GM12878 (cell line): ENCODE measurements at regions not wholly inside any gene's neighbourhood (a gene's known extent, or its start where the extent isn't known, plus 50 kb on each side); places are given as distances from the start of the nearest gene placed in this dataset.

Experiments used
- ATAC-seq: fragments of 200-7000 bp; cut with Tn5 transposase; 3 replicates; pipeline ENCODE4 v1.9.1; 2020; ENCODE audit warnings: mild to moderate bottlenecking, moderate library complexity
- BruUV-seq: library from RNA; stranded (reverse); fragments of 400-500 nt; replicated peaks from 2 replicates; lab custom pipeline; 2021; lab: Mats Ljungman, UMichigan
- CTCF ChIA-PET: fragments of 300-600 bp; sonication (Branson Sonifier 250); formaldehyde crosslinking; extraction: SDS; loops from one replicate; lab custom pipeline; 2021; ENCODE audit warnings: inconsistent platforms; lab: Yijun Ruan, JAX
- POLR2A ChIA-PET: fragments of 350-600 bp; formaldehyde crosslinking; extraction: SDS; loops from one replicate; lab custom pipeline; 2021; ENCODE audit warnings: inconsistent platforms; lab: Charles Lee
- RAD21 ChIA-PET: fragments of 300-600 bp; sonication (Branson Sonifier 250); formaldehyde crosslinking; loops from one replicate; lab custom pipeline; 2023; ENCODE audit warnings: antibody characterized with exemption; ENCODE audit not compliant: unreplicated experiment; lab: Charles Lee
- SMC1A ChIA-PET: fragments of 300-600 bp; sonication (Branson Sonifier 250); formaldehyde crosslinking; loops from one replicate; lab custom pipeline; 2023; ENCODE audit not compliant: unreplicated experiment, uncharacterized antibody; lab: Charles Lee
- DNase-seq: peaks from one replicate; pipeline ENCODE4 v3.0.0-alpha.2; 2011; ENCODE audit warnings: low read depth, low spot score
- FAIRE-seq: peaks from 3 replicates; lab custom pipeline; 2011; peaks lifted over from hg19 to GRCh38; lab: Jason Lieb, UNC
- H2AFZ ChIP-seq: 2 replicates; pipeline ENCODE4 v1.6.0; 2011; ENCODE audit warnings: low read depth, low read length, control low read depth; ENCODE audit not compliant: control insufficient read depth
- H3K27ac ChIP-seq: 2 replicates; pipeline ENCODE4 v1.5.1; 2011; ENCODE audit warnings: control low read depth; ENCODE audit not compliant: control insufficient read depth, insufficient read depth
- H3K27me3 ChIP-seq, 2 experiments: replicated peaks in 1 of 2; 2 replicates each; pipeline versions ENCODE4 v1.6.0 to v1.6.1; 2011; ENCODE audit warnings: low read length in 1 of 2; ENCODE audit not compliant: control insufficient read depth in 2 of 2, insufficient read depth in 2 of 2
- H3K36me3 ChIP-seq, 2 experiments: 2 replicates each; pipeline ENCODE4 v1.5.1; 2011; ENCODE audit warnings: low read length in 1 of 2; ENCODE audit not compliant: control insufficient read depth in 2 of 2, insufficient read depth in 2 of 2
- H3K4me1 ChIP-seq: 2 replicates; pipeline ENCODE4 v1.6.1; 2011; ENCODE audit warnings: mild to moderate bottlenecking, low read length, moderate library complexity, mixed read lengths; ENCODE audit not compliant: control insufficient read depth, insufficient read depth
- H3K4me2 ChIP-seq: 2 replicates; pipeline ENCODE4 v1.6.0; 2011; ENCODE audit warnings: control low read depth; ENCODE audit not compliant: control insufficient read depth, insufficient read depth
- H3K4me3 ChIP-seq: fragments of 200-600 bp; sonication (generic); 2 replicates; pipeline ENCODE4 v1.5.1; 2016
- H3K79me2 ChIP-seq: 2 replicates; pipeline ENCODE4 v1.6.0; 2011; ENCODE audit warnings: low read length; ENCODE audit not compliant: control insufficient read depth, insufficient read depth
- H3K9ac ChIP-seq: 2 replicates; pipeline ENCODE4 v1.8.0; 2011; ENCODE audit warnings: low read length, control low read depth, mixed read lengths; ENCODE audit not compliant: control insufficient read depth, insufficient read depth
- H3K9me3 ChIP-seq: replicated peaks from 3 replicates; pipeline ENCODE4 v1.5.1; 2011; ENCODE audit warnings: mild to moderate bottlenecking, low read length; ENCODE audit not compliant: control insufficient read depth, insufficient read depth
- H4K20me1 ChIP-seq: 2 replicates; pipeline ENCODE4 v1.6.0; 2011; ENCODE audit not compliant: control insufficient read depth, insufficient read depth
- ESRRA ChIP-seq: IDR thresholded peaks from 2 replicates; pipeline ENCODE4 v1.6.1; 2012; ENCODE audit warnings: mild to moderate bottlenecking, low read length, improper control_type of control experiment
- HDAC6 ChIP-seq: fragments of 200-600 bp; sonication (generic); IDR thresholded peaks from one replicate; pipeline ENCODE4 v1.8.0; 2017; ENCODE audit warnings: antibody characterized with exemption; ENCODE audit not compliant: unreplicated experiment
- MTA2 ChIP-seq: fragments of 450-650 bp; IDR thresholded peaks from 2 replicates; pipeline ENCODE4 v1.6.1; 2016; ENCODE audit warnings: low read depth, mild to moderate bottlenecking, moderate library complexity
- PKNOX1 ChIP-seq: fragments of 450-650 bp; IDR thresholded peaks from 2 replicates; pipeline ENCODE4 v1.6.1; 2016; ENCODE audit warnings: mild to moderate bottlenecking
- PML ChIP-seq: IDR thresholded peaks from 2 replicates; pipeline ENCODE4 v1.6.1; 2012; ENCODE audit warnings: low read length, inconsistent platforms
- POLR2AphosphoS2 ChIP-seq: IDR thresholded peaks from 2 replicates; pipeline ENCODE4 v1.6.1; 2011; ENCODE audit warnings: low read depth, mild to moderate bottlenecking, low read length, improper control_type of control experiment, moderate library complexity
- RAD21 ChIP-seq: IDR thresholded peaks from 2 replicates; pipeline ENCODE4 v1.6.1; 2011; ENCODE audit warnings: mild to moderate bottlenecking, low read depth, low read length, moderate library complexity; ENCODE audit not compliant: insufficient read depth
- ZNF592 ChIP-seq: fragments of 450-650 bp; IDR thresholded peaks from 2 replicates; pipeline ENCODE4 v1.6.1; 2017; ENCODE audit warnings: mild to moderate bottlenecking, moderate library complexity
- WGBS: methylation state at CpG from one replicate; pipeline ENCODE4 v1.1.6; 2016; ENCODE audit warnings: low lambda C conversion rate; ENCODE audit not compliant: insufficient replicate concordance, insufficient coverage; ENCODE audit errors: missing lambda C conversion rate; 5-methylcytosine and 5-hydroxymethylcytosine counted together
- in situ Hi-C: fragments of 300-500 bp; cut with MboI; formaldehyde crosslinking; loops from 9 replicates; pipeline ENCODE4 v1.14.3; 2018; ENCODE audit warnings: mixed read lengths
- intact Hi-C: fragments of 100-400 bp; cut with micrococcal nuclease; formaldehyde crosslinking; loops from one replicate; pipeline ENCODE4 v1.14.2; 2022; ENCODE audit not compliant: unreplicated experiment

GRCh38 chr5:2250365-2250950 lies 367.7 kb upstream of the IRX4 start:
- no peaks in the 10 kb centered on the region; the same call in 2 of the 3 replicates for H3K9me3 ChIP-seq
- ATAC-seq (no peak), FAIRE-seq (no peak), DNase-seq (no peak)
- H3K9ac ChIP-seq, result no peak overlapping the region
- H3K4me3 ChIP-seq, result no peak overlapping the region
- H3K27ac ChIP-seq, result no peak overlapping the region
- H3K4me2 ChIP-seq, result no peak overlapping the region
- TF ChIP-seq PKNOX1 (no peak), PML (no peak), MTA2 (no peak), POLR2AphosphoS2 (no peak), ESRRA (no peak), ZNF592 (no peak), RAD21 (no peak), HDAC6 (no peak)
- ChIA-PET RAD21 (no interaction called here), SMC1A (no interaction called here), CTCF (no interaction called here), POLR2A (no interaction called here)
- H3K27me3 ChIP-seq, result no peaks in the 10 kb centered on the region
- no TSS peak for BruUV-seq
- H4K20me1 ChIP-seq, result no peaks in the 10 kb centered on the region
- H3K4me1 ChIP-seq, result no peaks in the 10 kb centered on the region
- no peak overlapping the region for H2AFZ ChIP-seq
- intact Hi-C loops, result no loop called here
- WGBS, result 67% methylated on average over 12 of the region's 12 CpGs
- no peaks in the 10 kb centered on the region for H3K79me2 ChIP-seq
- in situ Hi-C loops, result no loop called here
- H3K36me3 ChIP-seq, result no peaks in the 10 kb centered on the region
